ENCODE measurements at regions not wholly inside any gene's neighbourhood (a gene's known extent, or its start where the extent isn't known, plus 50 kb on each side); places are given as distances from the start of the nearest gene placed in this dataset.

DNA sequence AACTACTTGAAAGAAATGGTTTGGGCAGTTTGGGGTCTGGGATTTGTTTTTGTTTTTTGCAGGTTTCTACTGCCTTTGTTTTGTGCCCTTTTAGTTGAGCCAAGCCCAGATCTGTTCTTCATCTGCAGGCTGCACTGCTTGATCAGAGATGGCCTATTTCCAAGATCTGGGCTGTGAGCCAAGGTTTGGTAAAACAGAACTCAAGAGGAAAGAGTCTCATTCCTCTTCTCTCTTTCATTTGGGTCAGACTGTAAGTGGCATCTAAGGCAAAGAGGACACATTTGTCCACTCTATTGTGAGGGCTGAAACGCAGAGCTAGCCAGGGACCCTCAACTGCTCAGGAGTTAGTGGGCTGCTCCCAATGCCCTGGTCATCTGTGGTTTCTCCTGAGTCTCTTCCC lies 104.4 kb upstream of the UBE3A start (continued):
- no peak for TF ChIP-seq MAFK (IDR thresholded peaks at IDR 0.05; ENCODE audit: low read depth, low read length)

- ChIA-PET CTCF (ENCODE audit: partially characterized antibody) (interaction anchor here (0.6 to 1.2 kb wide), 3 partner anchors 13 to 98 kb away, joined by 3 read pairs; no protein-coding TSS in a partner anchor), POLR2A (ENCODE audit: partially characterized antibody) (no interaction called here)
- Histone ChIP-seq H3K36me3 (ENCODE audit: control insufficient read depth in 2 of 4, insufficient read depth in 4 of 4, low read length in 3 of 4) (no peaks in the 10 kb centered on the region), H2BK20ac (ENCODE audit: low read length) (no peak overlapping the region), H3K18ac (ENCODE audit: extremely low read depth, low read length) (no peak overlapping the region), H3K4ac (replicated peaks; ENCODE audit: insufficient read length, low read depth, low read length) (no peak overlapping the region), H3K14ac (ENCODE audit: insufficient read length) (no peak overlapping the region), H3K56ac (replicated peaks; ENCODE audit: insufficient read length, low read depth, low read length) (no peak overlapping the region), H2BK15ac (ENCODE audit: low read length) (no peak overlapping the region), H3K9me3 (ENCODE audit: insufficient read depth in 2 of 2, low read depth in 1 of 2, low read length in 1 of 2) (no peaks in the 10 kb centered on the region), H3K4me3 (ENCODE audit: extremely low read depth in 1 of 4, insufficient read depth in 2 of 4, low read depth in 3 of 4, low read length in 4 of 4) (no peak overlapping the region), H4K91ac (replicated peaks; ENCODE audit: insufficient read length, low read length) (no peak overlapping the region), H3K4me1 (replicated peaks in 1 of 4; ENCODE audit: control insufficient read depth in 3 of 4, insufficient read depth in 4 of 4, low read length in 3 of 4) (peaks cover 0 to 9% (median 8%) of the 10 kb centered on the region in 4 experiments; a peak in 4 of 7 replicates), H3K27ac (ENCODE audit: low read depth, low read length) (no peak overlapping the region), H3K27me3 (replicated peaks in 1 of 4; ENCODE audit: control insufficient read depth in 3 of 4, extremely low read depth in 1 of 4, insufficient read depth in 3 of 4, low read length in 3 of 4) (no peaks in the 10 kb centered on the region), H2AFZ (ENCODE audit: low read length) (no peak overlapping the region), H4K8ac (ENCODE audit: extremely low read depth, insufficient read depth, low read length) (no peak overlapping the region), H3K79me1 (ENCODE audit: low read depth, low read length) (no peaks in the 10 kb centered on the region), H2AK5ac (ENCODE audit: low read depth, low read length) (no peak overlapping the region), H3K23me2 (ENCODE audit: low read depth, low read length) (no peaks in the 10 kb centered on the region), H2BK120ac (replicated peaks; ENCODE audit: low read depth, low read length) (no peak overlapping the region), H3K23ac (ENCODE audit: insufficient read length) (no peak overlapping the region), H3K9ac (replicated peaks in 1 of 4; ENCODE audit: extremely low read depth in 1 of 4, low read depth in 3 of 4, low read length in 3 of 4) (no peak overlapping the region), H2BK12ac (ENCODE audit: low read depth, low read length) (no peak overlapping the region), H4K20me1 (replicated peaks in 1 of 2; ENCODE audit: control insufficient read depth in 1 of 2, insufficient read depth in 2 of 2, low read length in 2 of 2) (no peaks in the 10 kb centered on the region), H3K4me2 (ENCODE audit: insufficient read depth in 1 of 2, low read depth in 2 of 2, low read length in 2 of 2) (no peak overlapping the region), H3K79me2 (ENCODE audit: control insufficient read depth in 1 of 2, insufficient read depth in 2 of 2, low read length in 2 of 2) (no peaks in the 10 kb centered on the region), H2BK5ac (ENCODE audit: low read depth, low read length) (no peak overlapping the region), H4K5ac (ENCODE audit: insufficient read length, low read depth, low read length) (no peak overlapping the region)
- TF ChIP-seq KDM1A (IDR thresholded peaks at IDR 0.05; ENCODE audit: borderline replicate concordance, low read length) (no peak), FOSL1 (IDR thresholded peaks at IDR 0.05; ENCODE audit: insufficient read depth, low read depth, low read length) (no peak)
- TF ChIP-seq, protein P1, sequence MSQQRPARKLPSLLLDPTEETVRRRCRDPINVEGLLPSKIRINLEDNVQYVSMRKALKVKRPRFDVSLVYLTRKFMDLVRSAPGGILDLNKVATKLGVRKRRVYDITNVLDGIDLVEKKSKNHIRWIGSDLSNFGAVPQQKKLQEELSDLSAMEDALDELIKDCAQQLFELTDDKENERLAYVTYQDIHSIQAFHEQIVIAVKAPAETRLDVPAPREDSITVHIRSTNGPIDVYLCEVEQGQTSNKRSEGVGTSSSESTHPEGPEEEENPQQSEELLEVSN (IDR thresholded peaks at IDR 0.05), result no peak
- DNase-seq (ENCODE audit: low read depth in 1 of 2, low spot score in 2 of 2) (no peak), FAIRE-seq (no peak)
These were observed 102.4 kb upstream of the UBE3A start for GRCh38 chr15:25541228-25541627.
